Stimulated activated CD4-positive, alpha-beta T cell treated with anti-CD3 and anti-CD28 coated beads, Interleukin-12 subunit alpha, Interleukin-12 subunit beta, amount 100 ng/mL, for 4 hours (primary cell): ENCODE measurements at regions not wholly inside any gene's neighbourhood (a gene's known extent, or its start where the extent isn't known, plus 50 kb on each side); places are given as distances from the start of the nearest gene placed in this dataset.
"Not testable (repeated sequence)": the region's sequence is repeated elsewhere in the genome, so short reads cannot be mapped to it uniquely, and the experiment has no call there.

Experiments used
- DNase-seq: peaks from one replicate; pipeline ENCODE4 v3.0.0-alpha.2; 2020

DNA sequence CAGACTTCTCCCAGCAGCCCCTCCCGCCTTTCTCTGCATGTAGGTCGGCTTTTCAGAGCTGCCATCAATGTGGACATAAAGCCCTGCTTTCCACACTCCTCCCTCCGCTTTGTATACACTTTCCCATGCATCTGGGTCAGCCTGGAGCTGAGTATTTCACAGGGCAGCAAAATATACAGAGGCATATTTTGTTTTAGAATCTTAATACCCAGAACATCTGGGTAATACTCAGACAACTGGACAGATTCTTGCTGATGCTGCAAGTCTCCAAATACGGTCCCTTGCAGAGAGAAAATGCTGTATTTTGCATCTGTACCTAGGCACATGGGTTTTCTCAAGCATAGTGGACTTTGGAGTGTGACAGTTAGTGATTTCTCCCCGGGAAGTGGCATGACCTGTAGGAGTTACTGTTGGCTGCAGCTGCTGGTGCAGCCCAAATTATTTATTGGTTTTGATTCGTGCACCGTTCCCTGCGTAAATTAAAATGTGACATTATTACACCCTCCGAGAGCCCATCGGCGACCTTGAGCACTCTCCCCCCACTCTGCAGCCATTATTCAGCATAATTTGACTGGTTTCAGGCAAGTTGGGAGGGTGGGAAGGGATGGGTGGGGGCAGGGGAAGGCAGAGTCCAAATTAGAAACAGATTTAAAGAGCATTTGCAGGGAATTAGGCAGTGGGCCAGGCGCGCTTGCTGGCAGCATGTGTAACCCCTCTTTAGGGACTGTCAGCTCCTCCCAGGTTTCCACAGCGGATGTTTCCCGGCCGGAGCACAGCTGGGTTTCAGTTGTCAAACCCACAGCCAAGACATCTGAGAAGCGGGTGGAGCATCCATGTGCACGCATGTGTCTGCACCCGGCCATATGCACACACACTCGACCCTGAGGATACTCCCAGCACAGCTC, 100.8 kb downstream of the CPN2 start:
- no peak for DNase-seq

DNA sequence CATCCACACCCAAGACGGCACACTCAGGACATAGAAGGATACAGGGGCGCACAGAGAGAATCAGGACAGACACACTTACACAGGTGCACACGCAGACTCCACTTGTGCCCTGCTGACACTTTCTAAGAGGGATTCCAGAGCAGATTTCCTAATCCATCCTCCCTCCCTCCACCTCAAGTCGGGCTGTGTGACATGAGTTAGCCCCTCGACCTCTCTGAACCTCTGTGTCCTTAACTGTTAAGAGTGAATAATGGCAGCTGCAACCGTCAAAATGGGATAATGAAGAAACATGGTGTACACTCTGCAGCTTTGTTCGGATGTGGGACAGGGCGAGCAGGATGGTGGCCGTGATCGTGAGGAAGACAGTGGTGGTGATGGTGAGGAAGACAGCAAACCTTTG, 100.1 kb downstream of the CPN2 start:
- DNase-seq = no peak

DNA sequence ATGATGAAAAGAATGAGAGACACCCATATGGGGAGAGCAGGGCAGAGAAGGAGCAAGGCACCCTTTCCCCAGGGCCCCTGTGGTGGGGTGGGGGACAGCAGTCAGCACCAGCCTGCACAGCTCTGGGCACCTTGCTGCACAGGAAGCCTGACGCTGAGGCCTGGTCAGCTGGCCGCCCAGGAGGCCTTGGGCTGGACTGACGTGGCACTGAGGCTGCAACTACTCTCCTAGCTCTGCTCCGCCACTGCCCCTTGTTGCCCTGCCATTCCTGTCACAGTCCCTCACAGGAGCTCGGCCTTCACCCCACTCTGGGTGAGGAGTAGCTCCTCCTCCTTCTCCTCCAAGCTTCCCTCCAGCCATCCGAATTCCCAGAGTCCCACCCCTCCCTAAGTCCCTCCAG, 99.7 kb downstream of the CPN2 start:
- no peak for DNase-seq

DNA sequence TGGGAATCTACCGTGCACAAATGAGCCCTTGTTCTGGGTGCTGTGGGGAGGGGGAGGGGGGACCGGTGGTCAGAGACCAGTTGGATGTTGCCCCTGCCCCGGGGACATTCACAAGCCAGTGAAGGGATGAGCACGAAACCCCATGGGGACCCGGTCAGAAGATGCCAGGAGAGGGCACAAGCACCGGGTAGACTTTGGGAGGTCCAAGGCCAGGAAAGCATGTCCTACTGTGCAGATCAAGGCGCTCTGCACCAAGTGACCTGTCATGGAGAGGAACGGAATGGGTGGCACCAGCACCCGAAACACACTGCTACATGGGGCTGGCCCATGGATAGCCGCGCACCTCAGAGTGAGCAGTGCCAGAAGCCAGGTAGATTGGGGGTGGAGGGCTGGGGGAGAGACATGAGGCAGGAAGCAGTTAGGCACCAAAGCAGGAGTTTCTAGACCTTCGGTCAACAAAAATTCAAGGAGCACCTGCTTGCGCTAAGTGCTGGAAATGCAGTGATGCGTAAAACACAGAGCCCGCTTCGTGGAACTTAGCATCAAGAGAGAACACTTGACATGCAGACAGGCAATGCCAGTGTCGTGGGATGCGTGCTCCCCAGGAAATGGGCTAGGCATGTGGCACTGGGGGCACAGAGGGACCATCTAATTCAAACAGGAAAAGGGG, 99.1 kb downstream of the CPN2 start:
- DNase-seq = no peak

DNA sequence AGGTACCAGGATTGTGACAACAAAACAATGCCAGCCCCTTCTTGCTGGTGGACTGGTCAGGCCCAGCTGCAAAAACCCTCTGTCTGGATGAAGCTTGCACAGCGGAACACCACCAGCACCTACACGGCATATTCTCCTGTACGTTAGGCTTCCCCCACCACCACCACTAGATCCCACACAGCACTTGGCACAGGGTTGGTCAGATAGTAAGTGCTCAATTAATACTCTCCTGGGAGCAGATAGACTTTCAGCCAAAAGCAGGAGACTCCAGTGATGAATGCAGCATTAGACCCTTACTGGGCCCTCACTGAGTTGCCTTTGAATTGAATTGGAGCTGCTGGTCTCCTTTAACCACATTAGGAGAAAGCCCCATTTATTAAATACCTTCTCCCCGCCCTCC, 97.9 kb downstream of the CPN2 start:
- DNase-seq = no peak

DNA sequence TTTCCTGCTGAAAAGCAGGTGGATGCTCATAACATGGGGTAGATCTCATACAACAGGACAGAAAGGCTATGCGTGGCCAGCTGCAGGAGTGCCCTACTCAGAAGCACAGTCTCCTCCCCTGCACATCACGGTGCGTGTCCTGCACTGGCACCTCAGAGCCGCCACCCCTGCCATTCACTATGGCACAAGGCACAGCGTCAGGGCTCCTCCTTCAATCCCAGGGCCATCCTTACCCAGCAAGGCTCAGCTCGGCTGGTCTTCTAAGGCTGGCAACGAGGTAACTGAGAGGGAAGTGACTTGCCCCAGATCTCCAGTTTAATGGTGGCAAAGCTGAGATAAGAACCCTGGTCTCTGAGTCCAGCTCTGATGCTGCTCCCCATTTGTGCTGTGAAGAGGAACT, 97.1 kb downstream of the CPN2 start:
- no peak for DNase-seq

DNA sequence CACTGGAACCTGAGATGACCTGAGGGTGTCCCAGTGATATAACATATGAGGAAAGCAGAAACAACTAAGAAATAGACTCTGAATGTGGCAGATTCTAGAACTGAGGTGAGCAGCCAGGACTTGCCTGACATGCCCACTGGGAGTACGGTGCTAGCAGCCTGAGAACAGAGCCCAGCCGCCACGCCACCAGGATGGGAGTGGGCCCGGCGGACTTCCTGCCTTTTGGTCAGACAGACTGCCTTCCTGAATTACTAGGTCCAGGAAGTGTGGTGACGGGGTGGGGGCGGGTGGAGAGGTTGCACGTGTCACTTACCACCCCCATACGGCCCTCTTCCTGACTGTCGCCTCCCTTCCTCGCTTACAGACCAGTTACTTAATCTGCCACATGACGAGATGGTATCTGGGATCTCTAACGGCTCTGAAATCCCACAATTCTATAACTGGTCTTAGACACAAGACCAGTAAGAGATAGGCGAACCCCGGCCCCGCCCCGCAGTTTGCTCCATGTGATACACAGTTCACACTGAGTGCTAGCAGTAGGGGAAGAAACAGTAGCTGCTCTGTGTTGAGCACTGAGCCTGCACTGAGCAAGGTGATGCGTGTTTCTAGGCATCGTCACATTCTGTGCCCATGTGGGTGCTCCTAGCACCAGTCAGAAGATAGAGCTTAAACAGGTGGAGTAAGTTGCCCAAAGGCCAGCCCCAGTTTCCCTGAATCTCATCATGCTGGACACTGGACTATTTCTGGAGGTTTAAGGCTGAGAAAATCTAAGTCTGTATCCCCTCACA, 95.7 kb downstream of the CPN2 start:
- DNase-seq = peak; percentile 44

DNA sequence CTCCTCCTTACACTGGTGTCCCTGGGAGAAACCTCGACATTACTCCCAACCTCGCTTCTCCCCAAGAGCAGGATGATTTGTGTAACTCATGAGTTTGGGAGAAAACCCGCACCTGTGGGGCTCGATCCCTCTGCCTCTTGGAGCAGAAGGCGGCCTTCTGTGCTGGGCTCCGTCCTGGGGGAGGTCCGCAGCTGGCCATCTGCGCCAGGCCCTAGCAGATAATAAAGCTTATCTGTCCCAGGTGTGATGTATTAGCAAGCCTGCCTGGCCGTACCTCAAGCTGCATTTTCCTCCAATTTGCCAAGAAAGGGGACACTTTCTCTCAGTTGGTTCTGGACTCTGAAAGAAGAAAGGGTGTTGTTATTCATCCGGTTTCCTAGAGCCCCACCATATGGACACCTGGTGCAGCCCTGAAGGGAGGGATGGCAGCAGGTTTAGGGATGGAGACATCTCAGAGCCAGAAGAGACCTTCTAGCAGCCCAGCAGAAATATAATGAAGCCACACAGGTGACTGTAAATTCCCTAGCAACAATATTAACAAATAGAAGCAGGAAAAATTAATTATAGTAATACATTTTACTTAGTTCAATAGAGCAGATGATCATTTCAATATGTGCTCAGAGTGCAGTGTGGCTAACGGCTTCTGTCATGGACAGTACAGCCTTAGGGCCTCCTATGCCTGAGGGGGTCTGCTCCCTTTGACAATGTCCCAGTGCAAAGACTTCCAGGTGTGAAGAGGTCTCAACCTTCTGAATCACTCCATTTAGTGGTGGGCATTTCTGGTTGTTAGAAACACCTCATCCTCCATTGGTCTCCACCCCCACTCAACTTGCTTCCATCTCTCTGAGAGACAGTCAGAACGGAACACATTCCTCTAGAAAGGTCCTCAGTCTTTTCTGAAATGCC, 94.8 kb downstream of the CPN2 start:
- DNase-seq = no peak

DNA sequence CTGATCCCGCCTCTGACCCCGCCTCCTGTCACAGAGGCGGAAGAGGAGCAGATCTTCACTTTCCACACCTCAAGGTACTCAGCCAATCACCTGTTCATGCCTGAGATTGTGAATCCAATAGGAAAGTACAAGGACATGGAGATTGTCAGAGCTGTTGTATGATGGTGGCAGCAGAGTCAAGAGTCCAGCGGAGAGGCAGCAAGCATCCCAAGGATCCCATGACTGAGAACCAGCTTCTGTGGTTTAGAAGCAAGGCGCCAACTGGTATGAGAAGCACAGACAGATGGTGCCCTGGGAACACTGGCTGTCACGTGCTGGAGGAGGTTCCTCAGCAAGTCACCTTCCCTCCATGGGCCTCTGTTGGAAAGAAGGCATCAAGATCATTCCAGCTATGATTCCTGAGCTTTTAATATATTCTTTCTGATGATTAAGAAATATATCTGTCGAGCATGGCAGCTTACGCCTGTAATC, 93.9 kb downstream of the CPN2 start:
- DNase-seq = no peak

DNA sequence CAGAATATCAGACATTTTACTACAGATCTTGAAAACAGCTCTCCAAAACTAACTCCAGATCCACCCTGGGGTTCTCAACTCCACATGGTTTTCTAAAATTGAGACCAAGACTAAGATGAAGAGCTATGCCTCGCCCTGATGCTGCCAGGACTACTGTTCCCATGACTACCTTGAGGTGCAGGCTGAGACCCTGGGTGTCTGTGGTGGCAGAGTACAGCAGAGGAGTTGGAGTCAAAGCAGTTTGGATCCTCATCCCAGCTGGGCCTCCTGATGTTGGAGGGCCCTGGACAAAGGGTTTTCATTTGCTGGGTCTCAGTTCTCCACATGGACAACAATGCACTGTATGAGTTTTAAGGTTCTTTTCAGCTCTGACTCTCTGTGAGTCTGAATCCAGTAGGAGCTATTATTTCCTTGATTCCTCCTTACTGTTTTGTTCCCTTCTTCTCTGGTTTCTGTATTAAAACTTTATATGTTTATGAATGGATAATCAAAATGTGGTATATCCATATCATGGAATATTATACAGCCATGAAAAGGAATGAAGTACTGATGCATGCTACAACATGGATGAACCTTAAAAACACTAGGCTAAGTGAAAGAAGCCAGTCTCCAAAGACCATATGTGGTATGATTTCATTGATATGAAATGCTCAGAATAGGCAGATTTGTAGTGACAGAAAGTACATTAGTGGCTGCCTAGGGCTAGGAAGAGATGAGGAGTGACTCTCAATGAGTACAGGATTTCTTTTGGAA, 93.0 kb downstream of the CPN2 start:
- no peak for DNase-seq

DNA sequence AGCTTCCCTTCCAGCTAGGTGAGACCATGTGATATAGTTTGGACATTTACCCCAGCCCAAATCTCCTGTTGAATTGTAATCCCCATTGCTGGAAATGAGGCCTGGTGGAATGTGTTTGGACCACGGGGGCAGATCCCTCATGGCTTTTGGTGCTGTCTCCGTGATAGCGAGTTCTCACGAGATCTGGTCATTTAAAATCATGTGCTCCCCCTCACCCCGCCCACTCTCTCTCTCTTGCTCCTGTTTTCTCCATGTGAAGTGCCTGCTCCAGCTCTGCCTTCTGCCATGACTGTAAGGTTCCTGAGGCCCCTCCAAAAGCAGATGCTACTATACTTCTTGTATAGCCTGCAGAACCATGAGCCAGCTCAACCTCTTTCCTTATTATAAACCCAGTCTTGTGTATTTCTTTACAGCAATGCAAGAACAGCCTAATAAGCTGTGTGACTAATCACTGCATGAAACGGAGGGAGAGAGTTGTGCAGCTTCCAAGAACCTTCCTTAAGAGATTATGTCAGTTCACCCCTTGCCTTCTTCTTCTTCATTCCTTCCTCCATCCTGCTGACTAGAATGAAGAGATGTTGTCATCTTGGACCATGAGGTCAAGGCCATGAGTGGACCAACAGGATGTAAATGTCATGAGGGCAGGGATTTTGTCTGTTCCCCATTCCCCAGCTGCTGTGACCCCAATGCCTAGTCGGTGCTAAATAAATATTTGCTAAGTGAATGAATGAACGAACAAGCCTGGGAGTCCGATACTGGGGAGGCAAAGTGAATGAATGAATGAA, 91.0 kb downstream of the CPN2 start:
- no peak for DNase-seq

DNA sequence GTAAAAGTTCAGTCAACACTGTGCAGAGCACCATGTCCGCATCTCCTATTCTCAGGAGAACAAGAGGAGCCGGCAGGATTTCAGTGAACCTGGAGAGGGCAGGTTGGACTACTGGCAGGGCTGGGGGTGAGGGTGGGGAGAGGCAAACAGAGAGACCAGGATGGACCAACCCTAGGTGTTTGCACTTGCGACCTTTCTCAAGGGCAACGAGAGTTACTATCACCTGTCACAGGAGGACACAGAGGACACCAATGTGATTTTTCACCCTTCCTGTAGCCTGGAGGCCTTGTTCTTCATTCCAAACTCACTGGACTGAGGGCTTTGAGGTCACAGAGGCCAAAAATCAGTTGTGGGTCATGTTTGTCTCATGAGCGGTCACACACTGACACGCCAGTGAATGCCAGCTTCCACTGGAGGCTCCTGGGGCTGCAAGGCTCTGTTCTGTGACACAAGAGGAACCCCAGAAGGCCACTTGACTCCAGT, 89.5 kb downstream of the CPN2 start:
- no peak for DNase-seq

DNA sequence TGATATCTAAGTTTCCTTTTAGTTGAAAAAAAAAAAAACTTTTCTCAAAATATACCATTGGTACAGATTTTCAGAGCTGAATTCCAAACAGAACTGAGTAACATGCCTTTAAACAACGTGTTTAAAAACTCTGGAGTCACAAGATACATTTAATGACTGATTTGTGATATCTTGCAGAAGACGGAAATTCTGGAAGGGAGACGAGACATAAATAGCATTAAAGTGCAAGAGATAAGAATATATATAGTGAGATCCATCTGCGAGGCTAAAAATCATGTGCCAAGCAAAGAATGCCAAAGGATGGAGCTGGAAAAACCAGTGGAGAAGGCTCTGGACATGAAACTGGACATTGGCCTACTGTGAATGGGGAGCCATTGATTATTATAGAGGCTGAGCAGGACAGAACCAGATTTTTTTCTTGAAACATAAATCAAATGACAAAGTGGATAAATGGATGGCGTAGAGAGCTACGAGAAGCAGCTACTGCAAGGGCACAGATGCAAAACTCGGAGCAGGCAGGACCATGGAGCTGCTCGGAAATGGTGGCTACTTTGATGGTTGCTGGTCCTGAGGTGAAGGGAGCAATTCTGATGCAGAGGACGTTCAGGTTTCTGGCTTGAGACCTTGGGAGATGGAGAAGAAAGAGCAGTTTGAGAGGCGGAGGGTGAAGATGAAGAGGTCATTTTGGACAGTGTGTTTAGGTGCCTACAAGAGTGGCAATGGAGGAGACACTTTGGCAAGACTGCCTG, 88.8 kb downstream of the CPN2 start:
- no peak for DNase-seq

DNA sequence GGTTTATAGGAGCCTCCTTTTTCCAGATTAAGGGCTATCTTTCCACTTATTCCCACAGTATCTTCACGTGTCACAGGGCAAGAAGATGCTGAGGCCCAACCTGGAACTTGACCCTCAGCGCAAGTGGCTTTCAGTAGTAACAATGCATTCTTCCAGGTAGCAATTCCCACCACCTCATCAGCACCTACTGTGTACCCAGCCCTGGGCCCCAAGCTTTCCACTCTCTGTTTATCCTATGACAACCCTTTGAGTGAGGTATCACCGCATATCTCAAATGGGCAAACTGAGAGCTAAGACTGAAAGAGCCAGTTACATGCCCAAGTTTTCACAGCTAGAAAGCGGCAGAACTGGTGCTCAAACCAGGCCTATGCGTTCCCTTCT, 88.2 kb downstream of the CPN2 start:
- DNase-seq = no peak

DNA sequence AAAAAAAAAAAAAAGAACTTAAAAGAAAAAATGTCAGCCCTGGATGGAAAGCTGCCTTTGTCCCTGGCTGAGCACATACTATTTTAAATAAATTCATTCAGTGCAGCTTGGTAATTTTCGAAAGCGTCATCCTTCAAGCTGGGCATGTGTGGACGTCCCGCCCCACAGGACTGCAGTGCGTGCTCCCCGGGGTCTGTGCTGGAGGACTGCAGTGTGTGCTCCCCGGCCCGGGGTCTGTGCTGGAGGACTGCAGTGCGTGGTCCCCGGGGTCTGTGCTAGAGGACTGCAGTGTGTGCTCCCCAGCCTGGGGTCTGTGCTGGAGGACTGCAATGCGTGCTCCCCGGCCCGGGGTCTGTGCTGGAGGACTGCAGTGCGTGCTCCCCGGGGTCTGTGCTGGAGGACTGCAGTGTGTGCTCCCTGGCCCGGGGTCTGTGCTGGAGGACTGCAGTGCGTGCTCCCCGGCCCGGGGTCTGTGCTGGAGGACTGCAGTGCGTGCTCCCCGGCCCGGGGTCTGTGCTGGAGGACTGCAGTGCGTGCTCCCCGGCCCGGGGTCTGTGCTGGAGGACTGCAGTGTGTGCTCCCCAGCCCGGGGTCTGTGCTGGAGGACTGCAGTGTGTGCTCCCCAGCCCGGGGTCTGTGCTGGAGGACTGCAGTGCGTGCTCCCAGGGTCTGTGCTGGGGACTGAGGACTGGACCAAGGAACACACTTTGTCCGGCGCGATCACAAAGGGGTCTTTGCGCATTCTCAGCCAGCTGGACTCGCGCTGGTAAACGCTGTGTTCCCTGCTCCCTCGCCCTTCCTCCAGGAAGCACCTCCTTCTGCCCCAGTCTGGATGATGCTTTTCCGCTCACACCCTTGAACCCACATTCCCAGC, 86.3 kb downstream of the CPN2 start:
- DNase-seq = not testable (repeated sequence)

DNA sequence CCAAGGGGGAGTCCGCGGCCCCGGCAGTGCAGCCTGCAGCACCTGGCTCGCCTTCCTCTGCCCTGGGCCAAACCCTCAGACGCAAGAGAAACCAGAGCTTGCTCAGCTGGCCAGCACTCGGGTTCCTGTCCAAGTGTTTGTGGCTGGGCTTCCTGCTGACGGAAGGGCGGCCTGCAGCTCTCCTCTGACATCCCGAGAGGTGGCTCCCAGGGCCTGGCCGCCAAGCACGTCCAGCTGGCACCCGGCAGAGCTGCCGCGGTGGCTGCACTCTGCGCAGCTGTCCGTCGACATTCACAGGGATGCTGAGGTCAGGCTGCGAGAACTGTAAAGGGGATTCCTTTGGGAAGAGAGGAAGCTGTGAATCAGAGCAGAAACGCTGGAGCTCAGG, 85.6 kb downstream of the CPN2 start:
- no peak for DNase-seq

DNA sequence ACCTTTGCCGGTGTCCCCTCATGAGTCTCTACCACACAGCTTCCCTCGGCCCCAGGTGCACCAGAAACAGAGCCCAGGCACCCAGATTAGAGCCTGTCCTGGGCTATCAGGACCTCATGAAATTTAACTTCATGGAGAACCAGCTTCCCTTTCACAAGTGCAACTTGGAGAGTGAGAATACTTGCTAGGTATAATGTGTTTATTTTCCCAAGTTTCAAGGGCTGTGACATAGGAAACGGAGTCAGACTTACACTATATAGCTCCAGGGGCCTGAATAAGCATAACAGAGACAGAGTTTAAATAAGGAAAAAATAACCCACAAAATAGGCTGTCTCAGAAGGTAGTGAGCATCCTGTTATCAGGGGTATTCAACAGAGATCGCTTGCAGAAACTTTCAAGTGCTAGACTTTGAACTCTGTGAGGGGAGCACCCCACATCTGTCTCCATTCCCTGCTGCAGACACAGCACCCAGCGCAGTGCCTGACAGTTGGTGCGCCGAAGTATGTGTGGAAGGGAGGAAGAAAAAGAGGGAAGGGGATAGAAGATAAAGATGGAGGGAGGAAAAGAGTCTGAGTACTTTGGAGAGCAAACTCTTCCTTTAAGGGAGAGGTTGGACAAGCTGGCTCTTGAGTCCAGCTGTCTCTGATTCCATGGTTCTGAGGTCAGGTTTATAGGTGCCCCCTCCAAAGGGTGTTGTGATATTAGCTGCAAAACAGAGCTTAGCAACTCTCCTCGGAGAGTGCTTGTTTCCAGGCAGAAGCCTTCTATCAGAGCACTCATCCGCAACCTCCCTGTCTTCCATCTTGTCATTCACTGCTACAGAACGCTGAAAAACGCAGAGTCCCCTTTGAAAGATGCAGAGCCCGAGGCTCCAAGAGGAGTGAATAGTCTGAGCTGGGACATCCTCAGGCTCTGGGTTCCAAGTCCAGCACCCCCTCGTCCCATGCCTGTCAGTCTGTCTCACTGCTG, 84.8 kb downstream of the CPN2 start:
- DNase-seq = no peak
